ENCODE measurements at regions not wholly inside any gene's neighbourhood (a gene's known extent, or its start where the extent isn't known, plus 50 kb on each side); places are given as distances from the start of the nearest gene placed in this dataset.

DNA sequence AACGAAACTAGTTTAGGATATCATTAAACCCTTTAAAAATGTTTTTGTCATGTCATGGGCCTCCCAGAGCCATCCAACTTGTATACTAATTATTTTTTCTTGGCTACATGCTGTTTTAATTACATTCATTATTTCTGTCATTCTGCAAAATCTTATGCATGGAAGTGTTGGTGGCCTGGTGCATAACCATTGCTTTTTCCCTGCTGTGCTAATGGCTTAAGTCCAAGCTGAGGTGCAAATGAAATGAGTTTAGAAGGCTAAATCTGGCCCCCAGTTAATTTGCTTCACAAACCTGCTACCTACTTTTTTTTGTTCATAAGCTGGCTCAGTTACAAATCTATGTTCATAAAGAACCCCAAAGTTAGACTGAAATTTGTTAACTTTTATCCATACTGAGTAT lies 1249.9 kb downstream of the EPHA7 start (continued):
- TF ChIP-seq, protein P1, sequence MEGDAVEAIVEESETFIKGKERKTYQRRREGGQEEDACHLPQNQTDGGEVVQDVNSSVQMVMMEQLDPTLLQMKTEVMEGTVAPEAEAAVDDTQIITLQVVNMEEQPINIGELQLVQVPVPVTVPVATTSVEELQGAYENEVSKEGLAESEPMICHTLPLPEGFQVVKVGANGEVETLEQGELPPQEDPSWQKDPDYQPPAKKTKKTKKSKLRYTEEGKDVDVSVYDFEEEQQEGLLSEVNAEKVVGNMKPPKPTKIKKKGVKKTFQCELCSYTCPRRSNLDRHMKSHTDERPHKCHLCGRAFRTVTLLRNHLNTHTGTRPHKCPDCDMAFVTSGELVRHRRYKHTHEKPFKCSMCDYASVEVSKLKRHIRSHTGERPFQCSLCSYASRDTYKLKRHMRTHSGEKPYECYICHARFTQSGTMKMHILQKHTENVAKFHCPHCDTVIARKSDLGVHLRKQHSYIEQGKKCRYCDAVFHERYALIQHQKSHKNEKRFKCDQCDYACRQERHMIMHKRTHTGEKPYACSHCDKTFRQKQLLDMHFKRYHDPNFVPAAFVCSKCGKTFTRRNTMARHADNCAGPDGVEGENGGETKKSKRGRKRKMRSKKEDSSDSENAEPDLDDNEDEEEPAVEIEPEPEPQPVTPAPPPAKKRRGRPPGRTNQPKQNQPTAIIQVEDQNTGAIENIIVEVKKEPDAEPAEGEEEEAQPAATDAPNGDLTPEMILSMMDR (IDR thresholded peaks at IDR 0.05), result no peak
- TF ChIP-seq GATA3 (IDR thresholded peaks at IDR 0.05; ENCODE audit: borderline replicate concordance) (no peak), CEBPB (IDR thresholded peaks at IDR 0.05) (no peak)

DNA sequence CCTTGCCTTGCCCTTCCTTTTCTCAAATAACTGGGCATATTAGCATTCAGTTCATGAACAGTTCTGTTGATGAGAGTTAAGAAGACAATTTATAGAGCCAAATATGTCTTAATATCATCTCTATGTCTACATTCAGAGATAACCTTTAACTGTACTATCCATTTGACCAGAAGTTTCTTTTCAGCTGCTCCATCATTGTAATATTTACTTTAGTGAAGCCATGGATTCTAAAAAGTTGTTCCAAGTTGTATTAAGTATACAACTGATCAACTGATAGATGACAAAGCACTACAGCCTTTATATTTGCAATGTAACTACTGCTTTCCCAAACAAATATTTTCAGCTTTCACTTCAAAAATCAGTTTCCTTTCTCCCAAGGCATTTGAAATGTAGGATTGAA lies 1252.7 kb downstream of the EPHA7 start:
- ATAC-seq, result no peak
- H3K27ac ChIP-seq, result no peak overlapping the region
- no peaks in the 10 kb centered on the region for H3K9me3 ChIP-seq
- DNase-seq (ENCODE audit: low read depth in 1 of 2, low spot score in 1 of 2), result no peak
- TF ChIP-seq, protein P2, sequence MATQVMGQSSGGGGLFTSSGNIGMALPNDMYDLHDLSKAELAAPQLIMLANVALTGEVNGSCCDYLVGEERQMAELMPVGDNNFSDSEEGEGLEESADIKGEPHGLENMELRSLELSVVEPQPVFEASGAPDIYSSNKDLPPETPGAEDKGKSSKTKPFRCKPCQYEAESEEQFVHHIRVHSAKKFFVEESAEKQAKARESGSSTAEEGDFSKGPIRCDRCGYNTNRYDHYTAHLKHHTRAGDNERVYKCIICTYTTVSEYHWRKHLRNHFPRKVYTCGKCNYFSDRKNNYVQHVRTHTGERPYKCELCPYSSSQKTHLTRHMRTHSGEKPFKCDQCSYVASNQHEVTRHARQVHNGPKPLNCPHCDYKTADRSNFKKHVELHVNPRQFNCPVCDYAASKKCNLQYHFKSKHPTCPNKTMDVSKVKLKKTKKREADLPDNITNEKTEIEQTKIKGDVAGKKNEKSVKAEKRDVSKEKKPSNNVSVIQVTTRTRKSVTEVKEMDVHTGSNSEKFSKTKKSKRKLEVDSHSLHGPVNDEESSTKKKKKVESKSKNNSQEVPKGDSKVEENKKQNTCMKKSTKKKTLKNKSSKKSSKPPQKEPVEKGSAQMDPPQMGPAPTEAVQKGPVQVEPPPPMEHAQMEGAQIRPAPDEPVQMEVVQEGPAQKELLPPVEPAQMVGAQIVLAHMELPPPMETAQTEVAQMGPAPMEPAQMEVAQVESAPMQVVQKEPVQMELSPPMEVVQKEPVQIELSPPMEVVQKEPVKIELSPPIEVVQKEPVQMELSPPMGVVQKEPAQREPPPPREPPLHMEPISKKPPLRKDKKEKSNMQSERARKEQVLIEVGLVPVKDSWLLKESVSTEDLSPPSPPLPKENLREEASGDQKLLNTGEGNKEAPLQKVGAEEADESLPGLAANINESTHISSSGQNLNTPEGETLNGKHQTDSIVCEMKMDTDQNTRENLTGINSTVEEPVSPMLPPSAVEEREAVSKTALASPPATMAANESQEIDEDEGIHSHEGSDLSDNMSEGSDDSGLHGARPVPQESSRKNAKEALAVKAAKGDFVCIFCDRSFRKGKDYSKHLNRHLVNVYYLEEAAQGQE (IDR thresholded peaks at IDR 0.05), result no peak
- TF ChIP-seq, protein P3, sequence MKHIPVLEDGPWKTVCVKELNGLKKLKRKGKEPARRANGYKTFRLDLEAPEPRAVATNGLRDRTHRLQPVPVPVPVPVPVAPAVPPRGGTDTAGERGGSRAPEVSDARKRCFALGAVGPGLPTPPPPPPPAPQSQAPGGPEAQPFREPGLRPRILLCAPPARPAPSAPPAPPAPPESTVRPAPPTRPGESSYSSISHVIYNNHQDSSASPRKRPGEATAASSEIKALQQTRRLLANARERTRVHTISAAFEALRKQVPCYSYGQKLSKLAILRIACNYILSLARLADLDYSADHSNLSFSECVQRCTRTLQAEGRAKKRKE (CRISPR knock-in tag; IDR thresholded peaks at IDR 0.05; ENCODE audit: low read depth), result no peak
- TF ChIP-seq, protein P4, sequence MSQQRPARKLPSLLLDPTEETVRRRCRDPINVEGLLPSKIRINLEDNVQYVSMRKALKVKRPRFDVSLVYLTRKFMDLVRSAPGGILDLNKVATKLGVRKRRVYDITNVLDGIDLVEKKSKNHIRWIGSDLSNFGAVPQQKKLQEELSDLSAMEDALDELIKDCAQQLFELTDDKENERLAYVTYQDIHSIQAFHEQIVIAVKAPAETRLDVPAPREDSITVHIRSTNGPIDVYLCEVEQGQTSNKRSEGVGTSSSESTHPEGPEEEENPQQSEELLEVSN (IDR thresholded peaks at IDR 0.05; ENCODE audit: borderline replicate concordance, low read depth), result no peak
- TF ChIP-seq, protein P5, sequence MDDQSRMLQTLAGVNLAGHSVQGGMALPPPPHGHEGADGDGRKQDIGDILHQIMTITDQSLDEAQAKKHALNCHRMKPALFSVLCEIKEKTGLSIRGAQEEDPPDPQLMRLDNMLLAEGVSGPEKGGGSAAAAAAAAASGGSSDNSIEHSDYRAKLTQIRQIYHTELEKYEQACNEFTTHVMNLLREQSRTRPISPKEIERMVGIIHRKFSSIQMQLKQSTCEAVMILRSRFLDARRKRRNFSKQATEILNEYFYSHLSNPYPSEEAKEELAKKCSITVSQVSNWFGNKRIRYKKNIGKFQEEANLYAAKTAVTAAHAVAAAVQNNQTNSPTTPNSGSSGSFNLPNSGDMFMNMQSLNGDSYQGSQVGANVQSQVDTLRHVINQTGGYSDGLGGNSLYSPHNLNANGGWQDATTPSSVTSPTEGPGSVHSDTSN (IDR thresholded peaks at IDR 0.05), result no peak
- TF ChIP-seq SMC3 (IDR thresholded peaks at IDR 0.05) (no peak), TFCP2L1 (CRISPR knock-in tag; IDR thresholded peaks at IDR 0.05) (no peak), HOXA7 (CRISPR knock-in tag; IDR thresholded peaks at IDR 0.05) (no peak), POLR2A (IDR thresholded peaks at IDR 0.05; ENCODE audit: low read length) (no peak), CHD2 (IDR thresholded peaks at IDR 0.05; ENCODE audit: low read length, partially characterized antibody) (no peak), MAZ (IDR thresholded peaks at IDR 0.05; ENCODE audit: borderline replicate concordance, low read depth, low read length) (no peak), RNF2 (IDR thresholded peaks at IDR 0.05; ENCODE audit: borderline replicate concordance, low read depth) (no peak), HOXB13 (CRISPR knock-in tag; IDR thresholded peaks at IDR 0.05; ENCODE audit: low read depth) (no peak), FOSL2 (IDR thresholded peaks at IDR 0.05) (no peak), FOSL2 (CRISPR knock-in tag; IDR thresholded peaks at IDR 0.05) (no peak), GATA3 (IDR thresholded peaks at IDR 0.05; ENCODE audit: borderline replicate concordance) (no peak), ZC3H11A (IDR thresholded peaks at IDR 0.05) (no peak), RAD21 (conservative IDR thresholded peaks at IDR 0.05 in 1 of 2, IDR thresholded peaks at IDR 0.05 in 1 of 2) (no peak)
- TF ChIP-seq, protein P6, sequence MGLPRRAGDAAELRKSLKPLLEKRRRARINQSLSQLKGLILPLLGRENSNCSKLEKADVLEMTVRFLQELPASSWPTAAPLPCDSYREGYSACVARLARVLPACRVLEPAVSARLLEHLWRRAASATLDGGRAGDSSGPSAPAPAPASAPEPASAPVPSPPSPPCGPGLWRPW (IDR thresholded peaks at IDR 0.05), result no peak
- TF ChIP-seq, protein P7, sequence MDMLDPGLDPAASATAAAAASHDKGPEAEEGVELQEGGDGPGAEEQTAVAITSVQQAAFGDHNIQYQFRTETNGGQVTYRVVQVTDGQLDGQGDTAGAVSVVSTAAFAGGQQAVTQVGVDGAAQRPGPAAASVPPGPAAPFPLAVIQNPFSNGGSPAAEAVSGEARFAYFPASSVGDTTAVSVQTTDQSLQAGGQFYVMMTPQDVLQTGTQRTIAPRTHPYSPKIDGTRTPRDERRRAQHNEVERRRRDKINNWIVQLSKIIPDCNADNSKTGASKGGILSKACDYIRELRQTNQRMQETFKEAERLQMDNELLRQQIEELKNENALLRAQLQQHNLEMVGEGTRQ (IDR thresholded peaks at IDR 0.05), result no peak
- ChIA-PET POLR2A (no interaction called here), CTCF (no interaction called here)
- no peaks in the 10 kb centered on the region for H3K4me1 ChIP-seq
- FAIRE-seq, result no peak
- H3K4me3 ChIP-seq, result no peak overlapping the region
- H3K4me2 ChIP-seq, result no peak overlapping the region
